Testis (tissue), 2 donors: ENCODE measurements at regions not wholly inside any gene's neighbourhood (a gene's known extent, or its start where the extent isn't known, plus 50 kb on each side); places are given as distances from the start of the nearest gene placed in this dataset.

ENCODE experiments used
- DNase-seq: peaks from one replicate; pipeline ENCODE4 v3.0.0-alpha.2; 2019
- H3K27ac ChIP-seq, 2 donors: fragments of 200-600 bp; sonication (generic); one replicate each; pipeline ENCODE4 v1.5.1; 2019
- H3K27me3 ChIP-seq: fragments of 200-600 bp; sonication (generic); one replicate; pipeline ENCODE4 v1.5.1; 2019
- H3K36me3 ChIP-seq: fragments of 200-600 bp; sonication (generic); one replicate; pipeline ENCODE4 v1.5.1; 2017; ENCODE audit warnings: low read depth; ENCODE audit errors: missing control alignments
- H3K4me1 ChIP-seq: fragments of 200-600 bp; sonication (generic); one replicate; pipeline ENCODE4 v1.5.1; 2019
- H3K4me3 ChIP-seq, 2 donors: fragments of 200-600 bp; sonication (generic); one replicate each; pipeline ENCODE4 v1.5.1; 2017 to 2019
- H3K9me3 ChIP-seq: fragments of 200-600 bp; sonication (generic); one replicate; pipeline ENCODE4 v1.5.1; 2017
- POLR2A ChIP-seq: fragments of 450-650 bp; IDR thresholded peaks from one replicate; pipeline ENCODE4 v1.6.1; 2017; ENCODE audit warnings: antibody characterized with exemption, mild to moderate bottlenecking, moderate library complexity
- WGBS, 2 donors: methylation state at CpG; one replicate each; pipeline ENCODE4 v1.1.5; 2018; 5-methylcytosine and 5-hydroxymethylcytosine counted together
- intact Hi-C: fragments of 100-400 bp; cut with DNase I; formaldehyde crosslinking; loops from one replicate; pipeline ENCODE4 v1.15.1; 2023; ENCODE audit warnings: low total_unique reads
- TF ChIP-seq, protein P1 (sequence below), 3 experiments: fragments of 450-650 bp in 2 of 3; fragments of 200-600 bp in 1 of 3; sonication (generic) in 1 of 3; IDR thresholded peaks; one replicate each; pipeline ENCODE4 v1.5.1; 2016 to 2019; ENCODE audit warnings: antibody characterized with exemption in 3 of 3, mild to moderate bottlenecking in 2 of 3, moderate library complexity in 1 of 3

GRCh38 chr1:29626066-29626465 lies 389.7 kb downstream of the PTPRU start:
- intact Hi-C loops = no loop called here
- Histone ChIP-seq H3K36me3 (no peaks in the 10 kb centered on the region), H3K4me1 (no peaks in the 10 kb centered on the region), H3K9me3 (no peaks in the 10 kb centered on the region), H3K4me3 (no peak overlapping the region), H3K27ac (no peak overlapping the region), H3K27me3 (no peaks in the 10 kb centered on the region)
- TF ChIP-seq POLR2A = no peak
- TF ChIP-seq, protein P1, sequence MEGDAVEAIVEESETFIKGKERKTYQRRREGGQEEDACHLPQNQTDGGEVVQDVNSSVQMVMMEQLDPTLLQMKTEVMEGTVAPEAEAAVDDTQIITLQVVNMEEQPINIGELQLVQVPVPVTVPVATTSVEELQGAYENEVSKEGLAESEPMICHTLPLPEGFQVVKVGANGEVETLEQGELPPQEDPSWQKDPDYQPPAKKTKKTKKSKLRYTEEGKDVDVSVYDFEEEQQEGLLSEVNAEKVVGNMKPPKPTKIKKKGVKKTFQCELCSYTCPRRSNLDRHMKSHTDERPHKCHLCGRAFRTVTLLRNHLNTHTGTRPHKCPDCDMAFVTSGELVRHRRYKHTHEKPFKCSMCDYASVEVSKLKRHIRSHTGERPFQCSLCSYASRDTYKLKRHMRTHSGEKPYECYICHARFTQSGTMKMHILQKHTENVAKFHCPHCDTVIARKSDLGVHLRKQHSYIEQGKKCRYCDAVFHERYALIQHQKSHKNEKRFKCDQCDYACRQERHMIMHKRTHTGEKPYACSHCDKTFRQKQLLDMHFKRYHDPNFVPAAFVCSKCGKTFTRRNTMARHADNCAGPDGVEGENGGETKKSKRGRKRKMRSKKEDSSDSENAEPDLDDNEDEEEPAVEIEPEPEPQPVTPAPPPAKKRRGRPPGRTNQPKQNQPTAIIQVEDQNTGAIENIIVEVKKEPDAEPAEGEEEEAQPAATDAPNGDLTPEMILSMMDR (IDR thresholded peaks at IDR 0.05) = no peak
- 87 to 92% methylated on average over 7 to 8 of the region's 8 CpGs for WGBS, 2 donors
- DNase-seq = no peak

GRCh38 chr1:29625084-29625420 lies 388.7 kb downstream of the PTPRU start:
- H3K9me3 ChIP-seq = no peaks in the 10 kb centered on the region
- TF ChIP-seq, protein P1 (IDR thresholded peaks at IDR 0.05) = no peak
- TF ChIP-seq POLR2A = no peak

GRCh38 chr1:29624320-29625083 lies 388.2 kb downstream of the PTPRU start:
- H3K27me3 ChIP-seq = no peaks in the 10 kb centered on the region
- intact Hi-C loops = no loop called here
- 88 to 93% methylated on average over 8 to 9 of the region's 9 CpGs for WGBS, 2 donors

More at GRCh38 chr1:29625084-29625420, 388.7 kb downstream of the PTPRU start:
- intact Hi-C loops = no loop called here
- 80 to 88% methylated on average over 1 of the region's 1 CpG for WGBS, 2 donors
- no peaks in the 10 kb centered on the region for H3K36me3 ChIP-seq
- no peaks in the 10 kb centered on the region for H3K27me3 ChIP-seq
- H3K4me1 ChIP-seq = no peaks in the 10 kb centered on the region
- no peak overlapping the region for H3K4me3 ChIP-seq
- DNase-seq = no peak
- H3K27ac ChIP-seq = no peak overlapping the region

GRCh38 chr1:29623501-29623900 lies 387.2 kb downstream of the PTPRU start:
- DNase-seq = no peak
- H3K36me3 ChIP-seq = no peaks in the 10 kb centered on the region
- H3K27ac ChIP-seq = no peak overlapping the region
- H3K4me1 ChIP-seq = no peaks in the 10 kb centered on the region
- intact Hi-C loops = no loop called here
- no peak for TF ChIP-seq POLR2A
- TF ChIP-seq, protein P1 (IDR thresholded peaks at IDR 0.05) = no peak
- 89 to 92% methylated on average over 7 of the region's 7 CpGs for WGBS, 2 donors
- H3K4me3 ChIP-seq = no peak overlapping the region
- H3K9me3 ChIP-seq = no peaks in the 10 kb centered on the region
- H3K27me3 ChIP-seq = no peaks in the 10 kb centered on the region

More at GRCh38 chr1:29624320-29625083, 388.2 kb downstream of the PTPRU start:
- no peak for DNase-seq
- H3K36me3 ChIP-seq = no peaks in the 10 kb centered on the region
- H3K9me3 ChIP-seq = no peaks in the 10 kb centered on the region
- no peaks in the 10 kb centered on the region for H3K4me1 ChIP-seq
- H3K27ac ChIP-seq = no peak overlapping the region
- H3K4me3 ChIP-seq = no peak overlapping the region
- TF ChIP-seq POLR2A = no peak
- TF ChIP-seq, protein P1 (IDR thresholded peaks at IDR 0.05) = no peak
